GM20000 (cell line): ENCODE measurements at regions not wholly inside any gene's neighbourhood (a gene's known extent, or its start where the extent isn't known, plus 50 kb on each side); places are given as distances from the start of the nearest gene placed in this dataset.

Experiments used
- DNase-seq: peaks from one replicate; pipeline ENCODE4 v3.0.0; 2012; ENCODE audit warnings: low spot score
- CTCF ChIP-seq: IDR thresholded peaks from 2 replicates; pipeline ENCODE4 v1.5.1; 2012; ENCODE audit warnings: mild to moderate bottlenecking, control low read depth; ENCODE audit errors: extremely low read depth, missing control alignments

GRCh38 chr16:51228097-51228659 is 77.1 kb upstream of the SALL1 start:
- no peak for TF ChIP-seq CTCF

GRCh38 chr16:51225878-51226277 is 74.8 kb upstream of the SALL1 start:
- no peak for TF ChIP-seq CTCF

More at GRCh38 chr16:51228097-51228659, 77.1 kb upstream of the SALL1 start:
- no peak for DNase-seq

DNA sequence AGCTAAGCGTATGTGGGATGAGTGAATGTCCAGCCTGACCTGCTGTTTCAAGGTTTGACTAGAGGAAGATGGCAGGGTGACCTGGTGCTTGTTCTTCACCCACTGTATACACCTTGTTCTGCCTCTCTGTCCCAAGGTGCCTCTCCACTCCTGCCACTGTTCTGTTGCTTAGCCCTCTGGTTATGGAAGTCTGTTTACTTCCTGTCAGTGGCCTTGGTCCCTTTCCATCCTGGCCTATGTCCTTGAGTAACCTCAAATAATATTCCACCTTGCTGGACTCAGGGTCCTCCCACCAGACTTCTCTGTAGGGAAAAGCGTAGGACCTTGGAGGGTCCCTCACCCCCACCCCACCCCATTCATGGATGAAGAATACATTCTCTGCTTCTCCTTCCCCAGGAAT is 73.2 kb upstream of the SALL1 start:
- no peak for DNase-seq
- TF ChIP-seq CTCF, result no peak

More at GRCh38 chr16:51225878-51226277, 74.8 kb upstream of the SALL1 start:
- no peak for DNase-seq

- DNase-seq, result no peak
- TF ChIP-seq CTCF, result no peak
Measured at GRCh38 chr16:51222016-51222415, 70.9 kb upstream of the SALL1 start.

DNA sequence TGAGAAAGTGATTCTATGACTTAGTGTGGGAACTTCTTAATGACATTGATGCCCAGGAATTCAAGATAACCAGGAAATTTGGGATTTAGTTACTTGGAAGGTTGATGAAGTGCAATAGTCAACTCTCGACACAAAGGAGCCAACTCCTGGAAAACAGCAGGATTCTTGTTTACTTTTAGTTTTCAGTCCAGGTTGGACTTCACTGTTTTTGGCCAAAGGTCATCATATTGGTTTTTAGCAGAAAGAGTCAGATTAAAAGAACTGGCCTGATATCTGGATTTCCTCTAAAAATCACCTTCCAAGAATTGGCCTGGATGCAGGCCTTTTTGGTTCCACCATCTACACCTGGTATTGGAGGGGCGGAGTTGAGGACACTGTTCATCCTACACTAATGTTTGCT is 60.1 kb upstream of the SALL1 start:
- TF ChIP-seq CTCF, result no peak
- no peak for DNase-seq

DNA sequence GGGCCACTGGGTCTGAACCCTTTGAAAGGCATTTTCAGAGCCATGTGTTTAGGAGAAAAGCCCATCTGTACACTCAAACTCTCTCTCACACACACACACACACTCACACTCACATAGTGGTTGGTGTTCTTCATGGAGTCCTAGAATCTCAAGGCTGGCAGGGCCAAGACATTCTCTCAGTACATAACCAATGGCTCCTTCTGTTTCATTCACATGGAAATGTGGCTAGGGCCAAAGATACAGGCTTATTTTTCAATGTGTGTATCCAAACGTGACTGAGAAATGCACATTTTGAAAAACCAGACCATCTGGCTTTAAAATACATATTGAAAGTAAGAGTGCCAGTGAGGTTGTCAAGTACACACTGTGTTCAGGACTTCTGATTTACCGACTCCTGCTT is 59.0 kb upstream of the SALL1 start:
- no peak for TF ChIP-seq CTCF

GRCh38 chr16:51201604-51202003 is 50.5 kb upstream of the SALL1 start:
- TF ChIP-seq CTCF, result no peak
- no peak for DNase-seq

More for the DNA sequence above, 59.0 kb upstream of the SALL1 start:
- DNase-seq, result no peak
